GM18508 (cell line): ENCODE measurements at regions not wholly inside any gene's neighbourhood (a gene's known extent, or its start where the extent isn't known, plus 50 kb on each side); places are given as distances from the start of the nearest gene placed in this dataset.

Source experiments
- ATAC-seq: cut with Tn5 transposase; IDR thresholded peaks from one replicate; pipeline ENCODE4 v1.9.1; 2021; ENCODE audit warnings: moderate number of reproducible peaks; ENCODE audit not compliant: insufficient read depth, unreplicated experiment

DNA sequence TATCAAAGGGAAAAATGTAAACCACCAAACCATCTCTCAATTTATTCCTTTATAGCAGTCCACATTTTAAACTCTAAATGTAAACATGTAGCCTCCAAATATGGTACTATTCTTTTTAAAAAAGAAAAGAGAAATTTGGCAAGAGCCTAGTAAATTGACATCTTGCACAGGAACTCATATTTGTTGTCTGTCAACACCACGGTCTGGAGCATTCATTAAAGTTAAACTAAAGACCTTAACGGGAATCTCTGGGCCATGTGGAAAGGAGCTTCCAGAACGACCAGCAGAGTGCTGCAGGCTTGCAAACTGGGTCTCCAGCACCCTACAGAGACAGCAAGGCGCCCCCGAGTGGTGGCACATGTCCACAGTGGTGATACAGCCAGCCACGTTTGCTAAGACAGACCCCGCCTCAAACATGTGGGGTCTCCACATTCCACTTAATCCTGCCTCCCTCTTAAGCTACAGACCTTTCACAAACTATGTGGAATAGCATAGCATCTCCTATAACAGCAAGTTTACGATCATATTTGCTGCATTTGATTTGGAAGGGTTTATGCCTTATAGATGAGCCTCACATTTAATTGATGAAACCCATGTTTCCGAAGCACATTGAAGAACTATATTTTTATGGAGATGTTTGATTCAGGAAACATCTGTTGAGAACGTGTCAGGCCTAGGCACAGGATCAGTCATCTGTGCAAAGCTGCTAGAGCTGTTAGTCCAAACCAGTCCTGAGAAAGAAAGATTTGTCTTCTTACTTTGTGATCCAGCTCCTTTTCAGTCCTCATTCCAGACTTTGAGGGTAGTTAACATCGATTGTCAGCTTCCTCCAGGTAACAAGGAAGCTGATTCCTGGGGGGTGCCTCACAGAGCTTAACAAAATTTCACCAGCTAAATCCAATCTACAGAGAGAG, 96.4 kb upstream of the BACE2 start:
- no peak for ATAC-seq

DNA sequence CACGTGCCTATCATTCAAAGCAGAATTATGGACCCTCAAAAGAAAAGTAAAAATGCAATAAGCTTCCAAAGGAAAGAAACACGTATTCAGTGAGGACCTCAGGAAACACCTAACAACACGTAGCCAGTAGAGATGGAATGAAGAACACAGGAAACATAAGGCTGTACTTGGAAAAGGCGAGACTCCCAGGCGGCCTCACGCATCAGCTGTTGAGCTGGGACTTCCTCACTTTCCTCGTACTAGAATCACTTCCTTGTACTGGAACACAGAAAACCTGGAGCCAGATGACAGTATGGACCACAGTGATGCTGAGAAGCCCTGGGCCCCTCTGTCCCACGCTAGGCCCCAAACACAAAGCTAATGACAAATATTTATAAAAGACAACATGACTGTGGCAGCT, 94.4 kb upstream of the BACE2 start:
- no peak for ATAC-seq

DNA sequence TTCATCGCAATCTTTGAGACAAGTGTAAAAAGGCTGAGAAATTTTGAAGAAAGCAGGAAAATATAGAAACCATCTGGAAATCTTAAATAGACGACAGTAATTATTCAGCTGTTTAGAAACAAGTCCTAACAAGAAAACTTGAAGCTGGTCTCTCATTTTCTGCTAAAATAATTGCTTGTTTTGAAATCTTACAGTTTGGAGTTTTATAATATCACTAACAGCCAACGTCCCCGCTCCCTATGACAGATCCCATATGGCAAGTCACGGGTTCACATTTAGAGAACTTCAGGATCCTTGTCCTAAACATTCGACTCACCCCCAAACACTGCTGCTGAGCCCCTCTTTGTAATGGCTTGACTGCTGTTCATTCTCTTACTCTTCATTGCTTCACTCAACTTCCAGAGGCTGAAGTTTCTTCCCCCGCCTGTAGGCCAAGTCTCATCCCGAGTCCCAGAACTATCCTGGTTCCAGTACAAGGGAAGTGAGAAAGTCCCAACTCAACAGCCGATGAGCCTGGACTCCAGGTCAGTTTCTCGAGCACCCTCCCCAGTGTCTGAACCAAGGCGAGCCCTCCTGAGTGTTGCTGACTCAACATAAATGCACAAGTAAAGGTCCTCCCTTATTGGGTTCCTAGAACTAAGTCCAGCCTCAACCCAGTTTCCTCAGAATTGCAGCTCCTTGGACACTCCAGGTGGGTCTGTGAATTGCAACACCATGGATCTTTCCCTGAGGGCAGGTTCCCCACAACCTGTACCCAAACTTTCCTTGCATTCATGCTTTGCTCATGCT, 93.4 kb upstream of the BACE2 start:
- no peak for ATAC-seq

DNA sequence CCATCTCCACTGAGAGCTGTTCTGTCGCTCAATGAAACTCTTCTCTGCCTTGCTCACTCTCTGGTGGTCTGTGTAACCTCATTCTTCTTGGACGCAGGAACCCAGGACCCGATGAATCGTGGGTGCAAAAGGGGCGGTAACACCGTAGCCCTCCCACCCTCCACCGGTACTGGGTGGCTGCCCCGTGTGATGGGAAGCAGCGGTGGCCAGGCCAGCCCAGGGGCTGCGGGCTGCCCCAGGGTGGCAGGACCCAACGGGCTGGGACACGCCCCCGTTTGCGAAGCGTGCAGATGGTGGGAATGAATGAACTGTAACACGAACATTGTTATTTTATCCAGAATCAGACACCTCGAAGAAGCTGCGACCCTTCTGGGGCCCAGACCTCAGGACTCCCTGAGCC, 92.3 kb upstream of the BACE2 start:
- ATAC-seq, result no peak

DNA sequence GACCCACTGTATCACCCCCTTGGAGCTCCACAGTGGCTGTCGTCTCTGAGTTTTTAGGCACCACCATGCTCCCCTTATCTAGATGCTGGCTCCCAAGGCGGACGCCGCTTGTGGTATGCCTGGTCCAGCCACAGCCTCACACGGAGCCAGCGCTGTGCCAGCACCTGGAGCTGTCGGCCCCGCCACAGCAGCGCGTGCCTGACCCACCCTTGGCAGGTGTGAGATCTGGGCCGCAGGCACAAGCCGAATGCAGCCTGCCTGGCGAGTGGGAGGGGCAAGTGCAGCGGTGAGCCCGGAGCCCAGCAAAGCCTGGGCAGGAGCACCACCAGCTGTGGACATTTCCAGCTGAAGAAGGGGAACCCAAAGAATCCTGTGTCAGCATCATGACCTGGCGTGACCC, 91.9 kb upstream of the BACE2 start:
- ATAC-seq, result no peak

GRCh38 chr21:41079159-41079558, 88.8 kb upstream of the BACE2 start:
- no peak for ATAC-seq

DNA sequence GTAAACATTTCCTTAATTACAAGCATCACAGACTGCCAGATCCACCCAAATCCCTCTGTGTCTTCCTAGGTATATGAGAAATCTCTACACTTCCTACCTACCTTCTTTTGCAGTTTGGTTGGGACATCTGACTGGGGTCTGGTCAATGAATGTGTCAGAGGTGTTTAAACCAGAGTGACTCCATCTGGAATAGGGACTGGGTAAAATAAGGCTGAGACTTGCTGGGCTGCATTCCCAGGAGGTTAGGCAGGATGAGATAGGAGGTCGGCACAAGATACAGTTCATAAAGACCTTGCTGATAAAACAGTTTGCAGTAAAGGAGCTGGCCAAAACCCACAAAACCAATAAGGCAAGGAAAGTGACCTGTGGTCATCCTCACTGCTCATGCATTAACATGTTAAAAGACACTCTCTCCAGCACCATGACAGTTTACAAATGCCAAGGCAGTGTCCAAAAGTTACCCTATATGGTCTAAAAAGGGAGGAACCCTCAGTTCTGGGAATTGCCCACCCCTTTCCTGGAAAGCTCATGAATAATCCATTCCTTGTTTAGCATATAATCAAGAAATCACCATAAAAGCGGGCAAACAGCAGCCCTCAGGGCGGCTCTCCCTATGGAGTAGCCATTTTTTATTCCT, 87.4 kb upstream of the BACE2 start:
- no peak for ATAC-seq

DNA sequence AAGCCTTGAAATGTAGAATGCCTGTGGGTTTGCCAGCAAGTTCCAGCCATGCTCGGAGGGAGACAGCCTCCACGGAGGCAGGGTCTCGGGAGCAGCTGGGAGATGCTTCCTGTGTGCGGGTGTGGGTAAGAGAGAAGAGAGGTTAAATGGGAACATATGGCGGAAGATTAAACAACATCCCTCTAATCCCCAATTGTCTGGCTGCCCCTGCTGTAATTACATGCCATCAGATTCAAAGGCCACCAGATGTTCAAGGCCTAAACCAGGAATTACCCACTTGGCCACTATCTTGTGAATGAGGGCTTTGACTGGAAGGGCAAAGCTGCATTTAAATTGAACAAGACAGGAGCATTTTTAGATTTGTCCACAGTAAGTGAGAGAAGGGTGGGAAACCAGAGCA, 81.4 kb upstream of the BACE2 start:
- ATAC-seq, result no peak

DNA sequence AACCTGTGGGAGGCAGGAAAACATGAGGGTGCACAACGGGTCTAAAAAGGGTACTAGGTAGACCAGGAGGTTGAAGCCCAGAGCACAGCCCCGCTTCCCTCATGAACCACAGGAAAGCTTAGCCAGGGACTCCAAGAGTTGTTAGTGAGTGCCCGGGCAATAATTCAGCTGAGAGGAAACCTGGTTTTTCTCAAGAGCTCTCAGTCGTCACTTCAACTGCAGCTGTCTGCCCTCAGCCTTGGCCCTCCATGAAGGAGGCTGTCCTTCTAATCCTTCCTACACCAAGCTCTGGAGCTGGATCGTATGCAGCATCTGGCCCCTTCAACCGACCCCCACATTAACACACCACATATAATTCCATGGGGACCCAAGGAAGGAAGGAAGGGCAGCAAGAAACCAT, 77.0 kb upstream of the BACE2 start:
- ATAC-seq, result no peak

- no peak for ATAC-seq
Observed at GRCh38 chr21:41091616-41092015, 76.3 kb upstream of the BACE2 start.

DNA sequence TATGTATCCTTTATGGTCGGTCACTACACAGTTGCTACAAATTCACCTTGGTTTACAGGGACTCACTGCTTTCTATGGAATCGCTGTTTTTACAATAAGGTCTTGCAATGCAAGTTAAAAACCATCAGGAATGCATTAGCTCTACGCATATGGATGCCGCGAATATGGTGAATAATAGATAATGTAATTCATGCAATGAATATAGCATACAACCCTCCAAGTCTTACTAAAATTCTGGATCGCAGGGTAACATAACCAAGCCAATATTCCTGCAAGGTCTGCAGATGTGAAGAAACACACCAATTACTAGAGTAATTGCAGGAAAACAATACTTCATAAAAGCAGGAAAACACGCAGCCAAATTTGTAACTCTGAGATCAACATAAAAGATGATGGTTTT, 75.6 kb upstream of the BACE2 start:
- no peak for ATAC-seq

DNA sequence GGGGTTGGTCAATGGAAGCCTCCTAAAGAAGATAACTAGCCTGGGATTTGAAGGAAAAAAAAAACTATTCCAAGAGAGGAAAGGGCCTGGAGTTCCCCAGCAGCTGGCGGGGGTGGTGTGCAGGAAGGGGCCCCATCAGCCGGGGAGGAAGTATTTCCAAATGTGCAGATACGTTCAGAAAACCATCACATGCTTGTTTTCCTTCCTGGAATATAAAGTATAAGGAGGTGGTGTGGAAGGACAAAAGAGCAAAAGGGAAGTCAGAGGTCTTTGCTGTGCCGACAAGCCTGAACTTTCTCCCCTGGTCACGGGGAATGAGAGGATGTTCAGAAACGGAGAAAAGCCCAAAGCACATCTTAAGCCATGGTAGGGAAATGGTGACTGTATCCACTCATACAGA, 72.0 kb upstream of the BACE2 start:
- ATAC-seq, result no peak

DNA sequence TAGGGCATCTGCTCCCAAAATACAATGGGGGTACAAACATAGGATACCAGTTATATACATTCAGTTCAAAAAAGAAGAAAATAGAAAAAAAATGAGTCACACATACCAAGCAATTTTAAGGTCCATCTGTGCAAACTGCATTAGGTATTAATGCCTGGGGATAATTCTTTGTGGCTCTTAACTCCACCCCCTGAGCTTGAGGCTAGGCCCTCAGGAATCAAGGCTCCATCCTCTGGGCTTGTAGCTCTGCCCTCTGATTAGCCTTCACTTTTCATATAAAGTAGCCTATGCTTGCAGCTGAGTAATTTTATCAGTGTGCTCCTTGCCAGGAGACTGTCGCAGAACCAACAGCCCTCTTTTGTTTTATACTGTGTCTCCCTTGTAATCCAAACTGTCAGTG, 69.9 kb upstream of the BACE2 start:
- no peak for ATAC-seq

DNA sequence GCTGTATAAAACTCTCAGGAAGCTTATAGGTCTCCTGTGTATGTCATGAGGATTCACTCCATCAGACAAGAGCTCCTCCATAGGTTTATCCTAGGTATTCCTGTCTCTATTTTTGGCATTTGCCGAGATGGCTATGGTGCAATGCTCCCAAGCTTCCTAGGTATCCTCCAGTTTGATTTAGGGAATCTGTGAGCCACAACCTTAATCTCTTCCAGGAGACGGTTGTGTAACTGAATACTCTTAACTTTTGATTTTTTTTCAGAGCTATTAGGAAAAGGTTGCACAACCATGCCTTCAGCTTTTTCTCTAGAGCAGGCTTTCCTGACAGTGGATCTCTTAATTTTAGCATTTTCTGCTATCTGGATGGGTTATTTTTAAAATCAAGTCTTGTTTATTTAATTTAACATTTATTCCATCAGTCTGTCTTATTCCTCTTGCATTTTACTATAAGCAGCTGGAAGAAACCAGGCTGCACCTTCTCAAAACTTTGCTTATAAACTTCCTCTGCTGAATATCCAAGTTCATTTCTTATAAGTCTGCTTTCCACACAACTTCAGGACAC, 69.4 kb upstream of the BACE2 start:
- ATAC-seq, result no peak

GRCh38 chr21:41100826-41101550, 67.0 kb upstream of the BACE2 start:
- ATAC-seq, result no peak

GRCh38 chr21:41102281-41102680, 65.7 kb upstream of the BACE2 start:
- ATAC-seq, result no peak

DNA sequence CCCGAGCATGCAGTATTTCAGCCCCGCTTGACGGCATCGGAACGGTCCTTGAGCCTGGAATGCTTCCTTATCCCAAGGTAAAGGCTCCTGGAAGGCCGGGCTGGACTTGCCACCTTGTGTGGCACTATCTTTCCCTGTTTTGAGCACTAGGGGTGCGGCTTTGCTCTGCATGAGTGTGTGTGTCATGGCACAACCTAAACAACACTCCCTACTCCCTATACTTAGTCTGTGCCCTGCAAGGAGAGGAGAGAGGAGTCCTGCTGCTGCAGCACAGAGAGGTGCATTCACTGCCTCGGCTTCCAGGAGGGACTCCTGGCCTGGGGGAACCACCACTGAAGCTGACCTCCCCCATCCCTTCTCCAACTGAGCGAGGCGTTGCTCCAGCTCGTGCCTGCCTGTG, 60.4 kb upstream of the BACE2 start:
- ATAC-seq, result no peak

DNA sequence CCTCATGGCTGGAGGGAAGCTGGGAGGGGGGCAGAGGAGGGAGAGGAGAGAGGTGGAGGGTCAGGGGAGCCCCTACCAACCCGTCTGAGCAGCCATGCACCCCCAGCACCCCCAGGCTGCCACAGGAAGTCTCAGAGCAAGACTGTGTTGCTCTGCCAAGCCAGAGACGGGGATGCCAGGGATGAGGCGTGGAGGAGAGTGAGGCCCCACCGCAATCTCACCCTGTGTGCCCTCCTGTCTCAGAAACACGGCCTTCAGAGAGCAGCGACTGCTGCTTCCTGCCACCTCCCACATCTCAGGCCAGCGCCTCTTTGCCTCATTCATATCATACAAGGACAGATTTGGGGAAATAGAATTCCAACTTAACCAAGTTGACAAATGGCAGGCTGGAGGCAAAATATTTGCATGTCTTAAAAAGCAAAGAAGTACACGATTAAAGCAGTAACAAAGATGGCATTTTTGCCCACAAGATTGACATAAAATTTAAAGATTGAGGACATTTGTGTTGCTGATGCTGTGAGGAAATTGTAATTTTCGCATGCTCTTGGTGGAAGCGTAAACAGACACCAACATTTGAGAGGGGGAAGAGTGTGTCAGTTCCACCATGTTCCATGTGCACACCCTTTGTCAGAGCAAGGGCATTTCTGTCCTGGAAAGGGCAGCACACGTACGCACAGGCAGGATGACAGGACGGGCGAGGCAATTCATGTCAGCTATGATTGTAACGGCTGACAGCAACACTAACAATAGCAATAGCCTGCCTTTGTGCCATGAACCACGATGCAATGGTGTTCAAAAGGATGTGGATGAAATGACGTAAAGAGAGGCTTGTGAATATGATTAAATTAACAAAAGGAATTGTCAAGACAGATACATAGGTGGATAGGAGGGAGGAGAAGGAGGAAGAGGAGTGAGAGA, 59.0 kb upstream of the BACE2 start:
- no peak for ATAC-seq

- ATAC-seq, result no peak
Observed at GRCh38 chr21:41110161-41110560, 57.8 kb upstream of the BACE2 start.
